SK-N-DZ (cell line): ENCODE measurements at regions not wholly inside any gene's neighbourhood (a gene's known extent, or its start where the extent isn't known, plus 50 kb on each side); places are given as distances from the start of the nearest gene placed in this dataset.
A peak's percentile ranks its signal among the peaks of the same experiment; 100 is the strongest.

Experiments
- DNase-seq: peaks from one replicate; pipeline ENCODE4 v3.0.0-alpha.2; 2015; ENCODE audit warnings: low spot score

DNA sequence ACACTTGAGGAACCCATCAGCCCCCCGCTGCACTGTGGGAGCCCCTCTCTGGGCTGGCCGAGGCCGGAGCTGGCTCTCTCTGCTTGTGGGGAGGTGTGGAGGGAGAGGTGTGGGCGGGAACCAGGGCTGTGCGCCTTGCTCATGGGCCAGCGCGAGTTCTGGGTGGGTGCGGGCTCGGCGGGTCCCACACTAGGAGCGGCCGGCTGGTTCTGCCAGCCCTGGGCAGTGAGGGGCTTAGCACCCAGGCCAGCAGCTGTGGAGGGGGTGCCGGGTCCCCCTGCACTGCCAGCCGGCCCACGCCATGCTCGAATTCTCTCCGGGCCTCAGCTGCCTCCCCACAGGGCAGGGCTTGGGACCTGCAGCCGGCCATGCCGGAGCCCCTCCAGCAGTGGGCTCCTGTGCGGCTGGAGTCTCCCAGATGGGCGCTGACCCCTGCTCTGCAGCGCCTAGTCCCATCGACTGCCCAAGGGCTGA lies 430.2 kb downstream of the FAT4 start:
- no peak for DNase-seq

DNA sequence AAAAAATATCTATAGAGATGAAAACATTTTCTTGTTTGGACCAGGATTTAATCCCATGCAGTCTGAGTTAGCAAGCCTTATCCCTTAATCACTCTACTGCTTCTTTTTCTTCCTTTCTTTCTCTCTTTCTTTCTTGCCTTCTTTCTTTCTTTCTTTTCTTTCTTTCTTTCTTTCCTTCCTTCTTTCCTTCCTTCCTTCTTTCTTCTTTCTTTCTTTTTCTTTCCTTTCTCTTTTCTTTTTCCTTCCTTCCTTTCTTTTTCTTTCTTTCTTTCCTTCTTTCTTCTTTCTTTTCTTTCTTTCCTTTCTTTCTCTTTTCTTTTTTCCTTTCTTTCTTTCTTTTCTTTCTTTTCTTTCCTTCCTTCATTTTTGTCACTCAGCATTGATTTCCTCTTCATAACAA lies 434.6 kb downstream of the FAT4 start:
- DNase-seq = no peak

DNA sequence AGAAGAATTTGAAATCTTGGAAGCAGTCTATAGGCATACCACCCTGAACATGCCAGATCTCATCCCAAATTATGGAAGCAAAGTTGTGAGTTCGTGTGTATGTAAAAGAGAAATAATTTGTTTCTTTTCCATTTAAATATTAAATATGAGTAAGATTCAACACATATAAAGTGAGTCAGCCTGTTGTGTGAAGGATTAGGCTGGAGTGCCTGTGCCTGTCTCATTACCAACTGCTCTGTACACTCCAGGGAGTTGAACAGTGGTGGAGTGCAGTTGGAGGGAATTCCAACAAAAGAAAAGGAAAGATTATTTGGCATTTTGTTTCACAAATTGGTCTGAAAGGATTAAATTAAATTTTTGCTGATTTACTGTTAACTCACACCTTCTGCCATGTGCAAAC lies 435.6 kb downstream of the FAT4 start:
- DNase-seq = no peak

DNA sequence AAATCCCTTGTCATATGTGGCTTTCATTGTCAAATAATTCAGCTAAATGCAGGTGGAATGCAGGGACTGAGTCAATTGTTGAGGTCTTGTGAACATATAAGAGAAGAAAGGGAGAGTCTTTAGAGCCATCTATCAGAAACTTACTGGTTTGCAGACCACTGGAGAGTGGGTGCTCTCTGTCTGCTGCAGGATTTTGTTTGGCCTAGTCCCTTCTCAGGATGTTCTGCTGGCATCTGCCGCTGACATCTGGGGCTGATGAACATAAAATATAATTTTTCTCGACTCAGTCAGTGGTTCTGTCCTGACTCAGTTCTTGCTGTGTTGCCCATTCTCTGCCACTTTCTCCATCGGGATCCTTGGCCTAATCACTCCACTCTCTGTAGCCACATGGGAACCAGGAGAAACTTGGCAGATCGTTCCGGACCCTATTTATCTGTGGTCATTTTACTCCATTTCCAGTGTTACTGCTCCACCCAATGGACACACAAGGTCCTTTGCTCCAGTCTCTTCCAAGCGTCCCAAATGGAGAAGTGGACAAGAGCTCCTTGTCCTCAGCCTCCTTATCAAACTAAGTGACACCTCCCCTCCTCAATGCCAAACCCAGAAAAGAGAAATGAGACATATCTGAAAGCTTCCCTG lies 436.2 kb downstream of the FAT4 start:
- DNase-seq = peak; percentile 44

DNA sequence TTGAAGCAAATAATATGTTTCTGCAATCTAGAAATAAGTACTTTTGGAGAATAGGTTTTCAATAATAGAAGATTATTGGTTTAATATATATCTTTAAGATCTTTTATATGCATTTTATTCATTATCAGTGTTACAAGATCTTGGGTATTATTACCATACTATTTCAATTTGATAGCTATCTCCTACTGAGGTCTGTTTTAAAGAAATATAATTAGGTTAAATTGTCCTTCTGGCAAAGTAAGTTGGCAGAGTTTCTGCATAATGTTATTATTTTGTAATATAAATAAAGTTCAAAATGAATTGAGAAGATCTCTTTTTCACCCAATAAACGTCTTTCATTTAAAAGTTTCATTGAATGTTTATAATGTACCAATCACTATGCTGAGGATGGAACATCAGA lies 443.7 kb downstream of the FAT4 start:
- DNase-seq = no peak

DNA sequence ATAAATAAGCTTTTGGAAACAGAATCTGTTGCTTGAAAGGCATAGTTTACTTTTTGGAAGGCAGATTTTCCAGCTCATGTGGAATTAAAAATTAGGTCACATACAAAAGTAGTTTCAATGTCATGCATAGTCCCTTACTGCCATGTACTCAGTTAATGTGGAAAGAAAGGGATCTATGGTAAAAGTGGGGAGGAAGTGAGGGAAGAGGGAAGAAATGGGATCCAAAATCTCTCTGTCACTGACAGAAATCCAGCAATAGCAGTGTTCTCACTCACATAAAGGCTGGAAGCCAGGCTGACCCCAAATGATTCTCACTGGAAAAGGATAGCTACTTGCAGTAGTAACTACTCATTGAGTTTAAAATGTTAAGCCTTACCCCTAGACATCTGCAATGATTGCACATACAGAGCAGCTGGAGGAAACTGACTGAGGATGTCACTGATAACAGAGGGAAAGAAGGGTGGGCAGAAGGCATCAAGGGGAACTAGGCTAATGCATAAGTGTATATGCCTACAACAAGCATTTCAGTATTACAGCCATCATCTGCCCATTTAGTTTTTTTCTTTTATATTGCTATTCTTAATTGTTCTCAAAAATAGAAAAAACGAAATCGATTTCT lies 445.6 kb downstream of the FAT4 start:
- DNase-seq = peak; percentile 13

DNA sequence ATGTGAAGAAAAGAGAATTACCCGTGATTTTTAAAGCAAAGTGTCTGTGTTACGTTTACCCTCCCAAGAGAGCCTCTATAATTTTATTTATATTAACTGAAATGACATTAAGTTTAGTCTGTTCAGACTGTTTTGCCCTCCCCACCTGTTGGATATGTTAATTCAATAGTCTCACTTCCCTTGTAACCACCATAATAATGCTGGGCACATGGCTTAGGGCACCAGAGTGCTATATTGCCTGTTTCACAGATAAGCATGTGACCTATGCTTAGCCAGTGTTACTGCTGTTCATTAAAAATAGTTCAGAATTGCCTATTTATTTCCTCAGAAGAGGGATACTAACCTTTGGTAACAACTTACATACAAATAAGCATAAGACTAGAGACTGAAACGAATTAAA lies 446.2 kb downstream of the FAT4 start:
- DNase-seq = peak; percentile 20

DNA sequence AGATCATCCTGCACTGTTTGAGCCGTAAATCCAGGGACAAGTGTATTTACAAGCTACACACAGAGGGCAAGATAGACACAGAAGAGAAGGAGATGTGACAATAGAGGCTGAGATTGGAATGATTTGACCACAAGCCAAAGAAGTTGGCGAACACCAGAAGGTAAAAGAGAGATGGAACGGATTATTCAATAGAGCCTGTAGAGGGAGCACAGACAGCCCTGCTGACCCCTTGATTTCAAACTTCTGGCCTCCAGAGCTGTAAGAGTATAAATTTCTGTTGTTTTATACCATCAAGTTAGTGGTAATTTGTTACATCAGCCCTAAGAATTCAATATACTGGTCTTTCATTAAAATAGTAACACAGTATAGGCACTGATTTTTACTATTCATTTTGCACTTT lies 447.8 kb downstream of the FAT4 start:
- DNase-seq = peak; percentile 82

DNA sequence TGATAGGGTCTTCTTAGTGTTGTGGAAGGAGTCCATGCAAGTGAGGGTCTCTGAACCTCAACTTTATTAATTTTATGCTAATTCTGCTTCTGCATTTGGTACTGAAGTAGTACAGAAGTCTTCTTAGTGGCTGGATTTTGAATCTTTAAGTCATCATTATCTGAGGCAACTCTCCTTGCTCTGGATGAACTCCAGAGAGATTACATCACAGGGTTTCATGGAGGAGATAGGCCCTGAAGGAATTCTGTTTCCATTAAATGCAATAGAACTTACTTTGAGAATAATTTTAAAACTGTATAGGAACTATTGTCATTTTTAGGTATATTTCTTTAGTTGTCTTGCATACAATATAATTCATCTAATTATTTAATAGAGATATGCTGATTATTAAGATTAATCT lies 451.2 kb downstream of the FAT4 start:
- DNase-seq = no peak

DNA sequence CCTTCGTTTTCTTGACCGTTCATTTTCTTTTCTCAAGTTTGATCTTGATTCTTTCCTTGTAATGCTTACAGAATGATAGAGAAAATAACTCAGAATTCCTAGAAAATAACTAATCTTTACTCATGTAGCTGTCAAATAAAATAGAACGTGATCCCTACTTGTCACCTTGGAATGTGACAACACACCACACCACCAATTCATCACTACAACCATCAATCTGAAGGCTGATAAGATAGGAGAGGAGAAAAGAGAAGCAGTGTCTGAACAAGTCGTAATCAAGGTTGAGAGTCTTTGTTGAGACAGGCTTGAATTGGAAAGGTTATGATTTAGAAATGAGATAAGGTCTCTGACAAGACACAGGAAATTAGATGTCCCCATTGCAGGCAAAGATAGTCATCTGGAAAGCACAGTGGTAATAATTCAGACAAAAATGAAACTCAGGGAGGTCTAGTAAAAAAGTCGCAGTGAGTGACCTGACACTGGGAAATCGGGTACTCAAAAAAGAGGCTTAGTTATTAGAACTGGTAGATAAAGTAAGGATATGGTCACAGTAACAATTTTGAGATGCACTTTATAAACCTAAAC lies 456.2 kb downstream of the FAT4 start:
- peak; percentile 71 for DNase-seq

DNA sequence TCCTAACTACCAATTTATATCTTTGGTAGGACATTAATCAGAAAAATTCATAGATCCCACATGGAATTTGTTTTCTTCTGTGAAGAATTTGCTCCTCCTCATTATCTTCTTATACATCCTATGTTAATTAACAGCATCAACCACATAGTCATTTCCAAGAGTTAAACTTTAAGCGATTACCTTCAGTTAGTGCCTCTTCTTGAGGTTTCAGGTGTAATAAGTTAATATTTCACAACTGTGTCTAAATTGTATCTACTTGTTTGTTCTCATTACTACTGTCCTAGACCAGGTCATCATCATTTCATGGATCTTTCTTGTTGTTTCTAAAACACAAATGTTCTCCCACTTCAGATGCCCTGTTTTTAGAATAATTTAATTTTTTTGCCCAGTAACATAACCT lies 457.9 kb downstream of the FAT4 start:
- no peak for DNase-seq

DNA sequence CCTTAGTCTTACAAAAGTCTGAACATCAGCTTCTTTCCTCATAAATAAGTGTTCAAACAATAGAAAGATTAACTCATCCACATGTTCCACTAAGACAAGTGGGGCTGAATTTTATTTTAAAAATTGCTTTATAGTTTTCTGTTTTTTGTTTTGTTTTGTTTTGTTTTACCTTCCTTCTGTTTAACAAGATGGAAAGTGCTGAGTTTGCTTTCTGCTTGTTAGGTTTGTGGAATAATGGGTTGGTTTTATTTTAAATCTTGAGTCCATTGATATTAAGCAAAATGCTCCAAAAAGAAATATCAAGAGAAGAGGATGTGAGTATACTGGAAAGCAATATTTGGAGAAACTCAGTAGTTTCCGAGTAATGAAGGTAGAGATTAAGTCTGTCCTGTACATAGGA lies 458.7 kb downstream of the FAT4 start:
- DNase-seq = no peak

DNA sequence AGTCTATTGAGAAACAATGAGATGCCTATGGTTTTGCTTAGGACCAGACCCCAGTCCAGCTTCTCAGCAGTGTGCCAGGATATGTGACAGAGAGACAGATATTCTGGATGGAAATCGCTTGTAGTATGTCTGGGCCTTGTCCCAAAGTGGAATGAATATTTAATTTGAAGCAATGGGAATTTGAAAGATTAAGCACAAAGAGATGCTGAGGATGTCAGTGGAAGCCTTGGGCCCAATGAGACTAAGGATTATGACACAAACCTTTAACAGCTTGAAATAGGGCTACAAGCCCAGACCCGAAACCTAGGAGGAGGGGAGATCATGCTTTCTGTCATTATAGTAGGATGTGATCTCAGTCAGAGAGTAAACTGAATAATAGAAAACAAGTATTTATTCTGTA lies 459.2 kb downstream of the FAT4 start:
- no peak for DNase-seq

DNA sequence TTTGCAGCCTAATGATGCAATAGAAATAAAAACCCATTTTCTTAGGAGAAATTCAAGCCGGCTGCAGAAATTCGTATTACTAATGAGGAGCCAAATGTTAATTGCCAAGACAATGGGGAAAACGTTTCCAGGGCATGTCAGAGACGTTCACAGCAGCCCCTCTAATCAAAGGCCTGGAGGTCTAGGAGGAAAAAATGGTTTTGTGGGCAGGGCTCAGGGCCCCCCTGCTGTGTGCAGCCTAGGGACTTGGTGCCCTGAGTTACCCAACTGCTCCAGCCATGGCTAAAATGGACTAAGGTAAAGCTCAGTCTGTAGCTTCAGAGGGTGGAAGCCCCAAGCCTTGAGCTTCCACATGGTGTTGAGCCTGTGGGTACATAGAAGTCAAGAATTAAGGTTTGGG lies 461.4 kb downstream of the FAT4 start:
- DNase-seq = no peak

DNA sequence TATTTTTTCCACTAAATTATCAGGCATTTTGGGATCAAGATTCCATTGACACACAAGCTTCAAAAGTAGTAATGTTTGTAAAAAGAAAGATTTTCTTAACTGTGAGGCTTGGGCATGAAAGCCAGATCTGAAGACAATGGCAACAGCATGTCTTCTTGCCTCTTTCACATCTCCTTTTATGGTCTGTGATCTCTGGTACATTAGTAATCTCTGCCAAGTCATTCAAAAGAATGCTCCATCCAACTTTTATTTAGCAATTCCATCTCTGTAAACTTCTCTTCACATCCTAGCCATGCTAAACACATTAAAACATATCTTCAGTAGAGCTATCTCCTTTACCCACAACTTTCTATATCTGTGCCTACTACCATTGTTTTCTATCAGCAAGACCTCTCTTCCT lies 465.4 kb downstream of the FAT4 start:
- no peak for DNase-seq

DNA sequence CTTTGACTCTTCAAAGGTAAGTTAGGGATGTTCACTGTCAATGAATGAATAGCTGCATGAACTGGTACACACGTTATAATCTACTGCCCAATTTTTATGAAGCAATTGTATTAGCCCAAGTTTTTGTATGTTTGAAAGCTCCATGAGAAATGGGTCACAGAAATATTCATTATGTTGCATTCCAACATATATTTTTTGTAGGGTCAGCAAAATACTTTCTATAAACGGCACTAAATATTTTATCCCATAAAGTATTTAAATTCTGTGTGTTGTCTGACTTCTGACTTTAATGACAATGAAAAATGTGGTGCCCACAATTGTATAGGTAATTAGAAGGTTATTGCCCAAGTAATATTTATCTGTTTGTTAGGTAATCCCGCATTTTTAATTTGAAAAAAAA lies 466.0 kb downstream of the FAT4 start:
- DNase-seq = no peak

DNA sequence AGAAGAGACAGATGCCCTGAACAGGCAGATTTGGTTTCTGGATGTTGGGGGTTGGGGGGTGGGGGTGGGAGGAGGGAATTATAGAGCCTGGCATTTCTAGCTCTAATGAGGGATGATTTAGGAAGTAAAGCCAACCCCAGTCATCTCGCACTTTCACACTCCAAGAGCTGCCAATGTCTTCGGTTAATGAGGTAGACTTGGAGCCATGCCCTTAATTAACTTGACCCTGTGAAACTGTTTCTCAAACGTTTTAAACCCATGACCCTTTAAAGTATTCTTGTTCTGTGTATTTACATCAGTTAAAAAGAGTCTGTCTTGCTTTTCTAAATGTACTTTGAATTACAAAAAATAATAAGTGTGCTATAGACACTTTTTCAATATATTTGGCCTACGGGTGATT lies 466.9 kb downstream of the FAT4 start:
- no peak for DNase-seq

DNA sequence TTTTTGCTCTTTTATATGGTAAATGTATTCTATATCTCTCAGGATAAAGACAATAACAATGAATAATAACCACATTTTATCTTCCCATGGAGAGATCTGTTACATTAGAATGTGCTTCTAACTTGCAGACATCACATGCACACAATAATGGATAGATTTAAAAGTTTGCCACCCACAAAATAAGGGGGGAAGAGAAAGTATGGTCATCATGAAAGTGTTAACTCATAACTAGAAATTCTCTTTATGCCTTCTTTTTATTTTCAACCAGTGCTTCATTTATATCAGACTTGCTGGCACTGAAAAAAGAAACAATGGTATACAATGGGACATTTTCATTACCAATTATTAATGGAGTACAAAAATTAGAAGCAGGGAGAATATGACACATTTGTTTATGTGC lies 470.0 kb downstream of the FAT4 start:
- no peak for DNase-seq

DNA sequence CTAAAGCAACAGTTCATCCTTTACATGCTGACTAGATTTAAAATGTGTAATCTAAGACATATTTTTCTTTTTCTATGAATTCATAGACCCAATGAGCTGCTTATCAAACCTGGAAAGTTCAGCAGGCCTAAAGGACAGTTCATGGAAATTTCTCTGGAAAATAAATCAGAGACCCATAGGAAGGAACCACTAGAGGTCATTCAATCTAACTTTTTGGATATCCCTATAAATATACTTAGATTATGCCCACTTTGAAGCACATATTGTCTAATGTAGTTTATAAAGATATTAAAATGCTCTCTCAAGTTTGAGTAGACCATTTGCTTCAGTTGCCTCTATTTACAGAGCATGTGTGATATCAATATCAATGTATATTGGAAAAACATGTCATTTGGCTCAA lies 473.0 kb downstream of the FAT4 start:
- no peak for DNase-seq

DNA sequence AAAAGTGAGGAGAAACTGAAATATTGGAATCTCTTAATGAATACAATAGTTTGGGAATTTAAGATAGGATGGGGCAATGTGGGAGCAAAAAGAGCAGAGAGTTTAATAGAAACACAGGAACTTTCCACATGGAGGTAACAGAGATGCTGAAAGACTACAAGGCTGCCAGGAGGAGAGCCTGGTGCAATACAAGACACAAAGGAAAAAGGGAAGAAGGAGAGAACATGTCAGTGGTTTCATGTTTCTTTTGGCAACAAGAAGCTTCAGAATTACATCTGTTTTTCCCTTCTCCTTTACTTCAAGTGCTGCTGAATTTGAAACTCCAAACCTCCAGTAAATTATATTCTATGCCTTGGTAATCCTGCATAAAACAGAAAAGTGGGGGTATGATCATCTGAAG lies 474.3 kb downstream of the FAT4 start:
- no peak for DNase-seq

DNA sequence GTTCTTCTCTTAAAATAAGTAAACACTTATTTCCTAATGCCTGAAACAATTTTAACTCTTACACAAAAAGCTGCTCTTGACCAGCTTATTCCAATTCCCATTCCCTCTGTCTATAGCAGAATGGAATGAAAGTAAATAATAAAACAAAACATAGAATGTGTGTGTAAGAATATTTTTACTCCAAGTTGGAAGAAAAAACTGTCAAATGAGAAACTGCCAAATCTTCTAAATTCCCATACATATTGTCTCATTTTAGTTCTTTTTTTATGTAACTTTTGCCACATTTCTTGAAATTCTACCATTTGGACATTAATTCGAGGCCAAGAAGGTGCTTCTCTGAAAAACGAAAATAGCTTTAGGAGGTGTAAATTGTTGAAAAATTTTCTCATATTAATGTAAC lies 477.1 kb downstream of the FAT4 start:
- no peak for DNase-seq

DNA sequence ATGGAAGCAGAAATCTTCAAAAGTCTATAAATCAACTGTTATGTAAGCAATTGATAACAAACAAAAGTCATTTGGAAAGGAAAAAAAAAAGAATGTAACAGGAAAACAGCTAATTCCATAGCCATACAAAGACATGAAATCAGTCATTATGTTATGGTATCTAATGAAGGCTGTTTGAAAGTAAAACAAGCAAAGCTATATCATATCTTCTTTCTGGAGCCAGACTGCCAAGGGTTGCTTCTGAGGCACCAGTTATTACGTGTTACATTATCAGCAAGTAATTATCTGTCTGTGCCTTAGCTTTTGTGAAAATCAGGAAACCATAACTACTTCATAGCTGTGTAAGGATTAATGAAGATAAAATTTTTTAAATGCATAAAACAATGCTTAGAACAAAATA lies 480.2 kb downstream of the FAT4 start:
- no peak for DNase-seq

DNA sequence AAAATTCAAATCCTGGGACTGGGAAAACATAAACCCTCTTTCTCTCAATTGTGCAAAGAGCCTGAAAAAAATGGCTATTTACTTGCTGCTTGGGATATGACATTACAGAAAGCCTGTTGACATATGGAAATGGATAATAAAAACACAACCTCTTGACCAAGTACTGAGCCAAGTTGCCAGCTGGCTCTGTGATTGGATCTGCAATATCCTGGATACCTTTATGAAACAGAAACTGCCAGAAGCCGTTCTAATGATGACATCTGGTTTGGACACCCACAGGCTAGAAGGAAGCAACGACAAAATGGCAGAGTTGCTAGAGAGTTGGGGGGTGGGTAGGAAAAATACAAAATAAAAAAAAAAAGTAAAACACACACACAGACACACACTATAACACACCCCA lies 481.4 kb downstream of the FAT4 start:
- no peak for DNase-seq
